Endothelial cell (in vitro differentiated cells): ENCODE measurements at regions not wholly inside any gene's neighbourhood (a gene's known extent, or its start where the extent isn't known, plus 50 kb on each side); places are given as distances from the start of the nearest gene placed in this dataset.

Source experiments
- DNase-seq: peaks from one replicate; pipeline ENCODE4 v3.0.0; 2021; ENCODE audit warnings: low spot score
- H3K27ac Mint-ChIP-seq: one replicate; pipeline ENCODE4 v1.8.0; 2021; ENCODE audit warnings: mixed read lengths, inconsistent platforms; ENCODE audit not compliant: unreplicated experiment
- H3K27me3 Mint-ChIP-seq: one replicate; pipeline ENCODE4 v1.8.0; 2021; ENCODE audit warnings: mild to moderate bottlenecking, moderate library complexity, mixed read lengths, inconsistent platforms; ENCODE audit not compliant: unreplicated experiment
- H3K36me3 Mint-ChIP-seq: one replicate; pipeline ENCODE4 v1.8.0; 2021; ENCODE audit warnings: mild to moderate bottlenecking, low read depth, mixed read lengths, inconsistent platforms; ENCODE audit not compliant: unreplicated experiment
- H3K4me1 Mint-ChIP-seq: one replicate; pipeline ENCODE4 v1.8.0; 2021; ENCODE audit warnings: mild to moderate bottlenecking, mixed read lengths, inconsistent platforms; ENCODE audit not compliant: unreplicated experiment
- H3K4me3 Mint-ChIP-seq: one replicate; pipeline ENCODE4 v1.8.0; 2021; ENCODE audit warnings: mild to moderate bottlenecking, mixed read lengths, inconsistent platforms; ENCODE audit not compliant: unreplicated experiment
- H3K9me3 Mint-ChIP-seq: one replicate; pipeline ENCODE4 v1.8.0; 2021; ENCODE audit warnings: mixed read lengths, inconsistent platforms; ENCODE audit not compliant: unreplicated experiment
- TF ChIP-seq, protein P1 (sequence below): fragments of 200-600 bp; sonication (generic); IDR thresholded peaks from one replicate; pipeline ENCODE4 v1.5.0; 2021; ENCODE audit warnings: antibody characterized with exemption; ENCODE audit not compliant: unreplicated experiment

- TF ChIP-seq, protein P1, sequence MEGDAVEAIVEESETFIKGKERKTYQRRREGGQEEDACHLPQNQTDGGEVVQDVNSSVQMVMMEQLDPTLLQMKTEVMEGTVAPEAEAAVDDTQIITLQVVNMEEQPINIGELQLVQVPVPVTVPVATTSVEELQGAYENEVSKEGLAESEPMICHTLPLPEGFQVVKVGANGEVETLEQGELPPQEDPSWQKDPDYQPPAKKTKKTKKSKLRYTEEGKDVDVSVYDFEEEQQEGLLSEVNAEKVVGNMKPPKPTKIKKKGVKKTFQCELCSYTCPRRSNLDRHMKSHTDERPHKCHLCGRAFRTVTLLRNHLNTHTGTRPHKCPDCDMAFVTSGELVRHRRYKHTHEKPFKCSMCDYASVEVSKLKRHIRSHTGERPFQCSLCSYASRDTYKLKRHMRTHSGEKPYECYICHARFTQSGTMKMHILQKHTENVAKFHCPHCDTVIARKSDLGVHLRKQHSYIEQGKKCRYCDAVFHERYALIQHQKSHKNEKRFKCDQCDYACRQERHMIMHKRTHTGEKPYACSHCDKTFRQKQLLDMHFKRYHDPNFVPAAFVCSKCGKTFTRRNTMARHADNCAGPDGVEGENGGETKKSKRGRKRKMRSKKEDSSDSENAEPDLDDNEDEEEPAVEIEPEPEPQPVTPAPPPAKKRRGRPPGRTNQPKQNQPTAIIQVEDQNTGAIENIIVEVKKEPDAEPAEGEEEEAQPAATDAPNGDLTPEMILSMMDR: no peak
- DNase-seq: no peak
- H3K4me3 Mint-ChIP-seq: no peak overlapping the region
- H3K9me3 Mint-ChIP-seq: no peaks in the 10 kb centered on the region
- H3K27me3 Mint-ChIP-seq: no peaks in the 10 kb centered on the region
- no peaks in the 10 kb centered on the region for H3K36me3 Mint-ChIP-seq
- H3K27ac Mint-ChIP-seq: no peak overlapping the region
- no peaks in the 10 kb centered on the region for H3K4me1 Mint-ChIP-seq
These were observed 420.2 kb upstream of the IRX1 start for GRCh38 chr5:3175416-3175815.

- peaks cover 5% of the 10 kb centered on the region for H3K9me3 Mint-ChIP-seq
- H3K27ac Mint-ChIP-seq: no peak overlapping the region
- H3K4me3 Mint-ChIP-seq: no peak overlapping the region
- no peaks in the 10 kb centered on the region for H3K4me1 Mint-ChIP-seq
- no peaks in the 10 kb centered on the region for H3K27me3 Mint-ChIP-seq
- TF ChIP-seq, protein P1: no peak
- H3K36me3 Mint-ChIP-seq: no peaks in the 10 kb centered on the region
- no peak for DNase-seq
These were observed 416.0 kb upstream of the IRX2 start for GRCh38 chr5:3167473-3167872.

- no peak for DNase-seq
- H3K4me1 Mint-ChIP-seq: no peaks in the 10 kb centered on the region
- H3K36me3 Mint-ChIP-seq: no peaks in the 10 kb centered on the region
- peaks cover 10% of the 10 kb centered on the region for H3K9me3 Mint-ChIP-seq
- TF ChIP-seq, protein P1: no peak
- H3K4me3 Mint-ChIP-seq: no peak overlapping the region
- peaks cover 3% of the 10 kb centered on the region for H3K27me3 Mint-ChIP-seq
- H3K27ac Mint-ChIP-seq: no peak overlapping the region
These were observed 412.1 kb upstream of the IRX2 start for GRCh38 chr5:3163626-3164025.

DNA sequence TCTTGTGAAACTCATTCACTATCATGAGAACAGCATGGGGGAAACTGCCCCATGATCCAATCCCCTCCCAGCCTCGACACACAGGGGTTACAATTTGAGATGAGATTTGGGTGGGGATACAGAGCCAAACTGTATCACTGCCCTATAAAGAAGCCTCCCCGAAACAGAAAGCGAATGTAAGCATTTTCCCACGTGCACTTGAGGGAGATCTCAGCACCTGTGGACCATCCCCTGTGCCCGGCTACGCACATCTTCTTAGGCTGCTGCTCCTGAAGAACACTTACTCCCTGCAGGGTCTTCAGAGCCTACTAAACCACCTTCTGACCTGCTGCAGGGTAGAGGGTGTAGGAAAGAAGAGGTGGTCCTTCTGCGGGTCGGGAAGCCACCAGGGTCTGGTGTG, 410.2 kb upstream of the IRX2 start:
- no peaks in the 10 kb centered on the region for H3K4me1 Mint-ChIP-seq
- peaks cover 3% of the 10 kb centered on the region for H3K27me3 Mint-ChIP-seq
- no peaks in the 10 kb centered on the region for H3K36me3 Mint-ChIP-seq
- DNase-seq: no peak
- no peak overlapping the region for H3K4me3 Mint-ChIP-seq
- peaks cover 5% of the 10 kb centered on the region for H3K9me3 Mint-ChIP-seq
- TF ChIP-seq, protein P1: no peak
- no peak overlapping the region for H3K27ac Mint-ChIP-seq

DNA sequence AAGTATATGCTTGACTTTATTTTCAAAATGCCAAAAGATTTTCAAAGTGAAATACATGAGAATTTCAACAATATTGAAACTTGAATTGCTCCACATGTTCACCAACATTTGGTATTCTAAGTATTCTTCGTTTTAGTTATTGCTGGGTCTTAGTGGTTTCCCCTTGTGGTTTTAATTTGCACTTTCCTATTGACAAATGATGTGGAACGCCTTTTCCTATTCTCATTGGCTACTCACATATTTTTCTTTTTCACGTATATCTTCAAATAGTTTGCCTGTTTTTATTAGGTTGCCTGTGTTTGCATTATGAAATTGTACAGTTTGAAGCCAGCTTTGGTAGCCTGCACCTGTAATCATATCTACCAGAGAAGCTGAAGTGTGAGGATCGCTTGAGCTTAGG, 405.7 kb upstream of the IRX2 start:
- peaks cover 5% of the 10 kb centered on the region for H3K9me3 Mint-ChIP-seq
- no peak overlapping the region for H3K4me3 Mint-ChIP-seq
- H3K27ac Mint-ChIP-seq: no peak overlapping the region
- DNase-seq: no peak
- H3K36me3 Mint-ChIP-seq: no peaks in the 10 kb centered on the region
- TF ChIP-seq, protein P1: no peak
- H3K27me3 Mint-ChIP-seq: peaks cover 6% of the 10 kb centered on the region
- H3K4me1 Mint-ChIP-seq: no peaks in the 10 kb centered on the region
